ENCODE measurements at regions not wholly inside any gene's neighbourhood (a gene's known extent, or its start where the extent isn't known, plus 50 kb on each side); places are given as distances from the start of the nearest gene placed in this dataset.

DNA sequence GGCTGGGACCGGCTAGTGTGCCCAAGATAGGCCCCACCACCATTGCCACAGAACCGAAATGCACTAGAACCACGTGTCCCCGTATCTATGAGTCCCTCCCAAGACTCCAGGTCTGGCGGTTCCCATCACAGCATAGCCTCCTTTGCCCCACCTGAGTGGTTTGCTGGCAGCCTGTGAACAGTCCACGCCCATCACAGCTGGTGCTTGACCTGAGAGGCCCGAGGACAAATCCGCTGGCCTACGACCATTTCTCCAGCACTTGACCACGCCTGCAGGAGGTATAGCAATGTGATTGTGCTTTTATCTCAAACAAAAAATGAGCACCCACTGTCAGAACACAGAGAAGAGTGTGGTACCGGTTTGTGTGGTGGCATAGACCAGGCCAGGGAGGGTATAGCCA is 736.7 kb upstream of the GBE1 start:
- Histone ChIP-seq H3K9me3 (ENCODE audit: control insufficient read depth in 2 of 3, insufficient read depth in 1 of 3, low read length in 3 of 3) (no peaks in the 10 kb centered on the region), H3K27ac (ENCODE audit: low read depth in 2 of 2, low read length in 2 of 2) (no peak overlapping the region), H3K27me3 (ENCODE audit: control insufficient read depth, insufficient read depth, low read length) (no peaks in the 10 kb centered on the region), H3K36me3 (ENCODE audit: control insufficient read depth in 2 of 3, insufficient read depth in 3 of 3, low read length in 3 of 3) (no peaks in the 10 kb centered on the region), H3K4me3 (ENCODE audit: low read length in 3 of 3) (no peak overlapping the region), H3K9ac (ENCODE audit: low read length in 3 of 3) (no peak overlapping the region), H3K4me1 (ENCODE audit: control insufficient read depth in 2 of 3, insufficient read depth in 2 of 3, low read depth in 1 of 3, low read length in 3 of 3) (no peaks in the 10 kb centered on the region)
- FAIRE-seq (no peak), DNase-seq (no peak)
- TF ChIP-seq, protein P1, sequence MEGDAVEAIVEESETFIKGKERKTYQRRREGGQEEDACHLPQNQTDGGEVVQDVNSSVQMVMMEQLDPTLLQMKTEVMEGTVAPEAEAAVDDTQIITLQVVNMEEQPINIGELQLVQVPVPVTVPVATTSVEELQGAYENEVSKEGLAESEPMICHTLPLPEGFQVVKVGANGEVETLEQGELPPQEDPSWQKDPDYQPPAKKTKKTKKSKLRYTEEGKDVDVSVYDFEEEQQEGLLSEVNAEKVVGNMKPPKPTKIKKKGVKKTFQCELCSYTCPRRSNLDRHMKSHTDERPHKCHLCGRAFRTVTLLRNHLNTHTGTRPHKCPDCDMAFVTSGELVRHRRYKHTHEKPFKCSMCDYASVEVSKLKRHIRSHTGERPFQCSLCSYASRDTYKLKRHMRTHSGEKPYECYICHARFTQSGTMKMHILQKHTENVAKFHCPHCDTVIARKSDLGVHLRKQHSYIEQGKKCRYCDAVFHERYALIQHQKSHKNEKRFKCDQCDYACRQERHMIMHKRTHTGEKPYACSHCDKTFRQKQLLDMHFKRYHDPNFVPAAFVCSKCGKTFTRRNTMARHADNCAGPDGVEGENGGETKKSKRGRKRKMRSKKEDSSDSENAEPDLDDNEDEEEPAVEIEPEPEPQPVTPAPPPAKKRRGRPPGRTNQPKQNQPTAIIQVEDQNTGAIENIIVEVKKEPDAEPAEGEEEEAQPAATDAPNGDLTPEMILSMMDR (IDR thresholded peaks at IDR 0.05; ENCODE audit: borderline replicate concordance, extremely low read depth, insufficient read depth), result no peak
- intact Hi-C loops (cut with DNase I), result no loop called here

DNA sequence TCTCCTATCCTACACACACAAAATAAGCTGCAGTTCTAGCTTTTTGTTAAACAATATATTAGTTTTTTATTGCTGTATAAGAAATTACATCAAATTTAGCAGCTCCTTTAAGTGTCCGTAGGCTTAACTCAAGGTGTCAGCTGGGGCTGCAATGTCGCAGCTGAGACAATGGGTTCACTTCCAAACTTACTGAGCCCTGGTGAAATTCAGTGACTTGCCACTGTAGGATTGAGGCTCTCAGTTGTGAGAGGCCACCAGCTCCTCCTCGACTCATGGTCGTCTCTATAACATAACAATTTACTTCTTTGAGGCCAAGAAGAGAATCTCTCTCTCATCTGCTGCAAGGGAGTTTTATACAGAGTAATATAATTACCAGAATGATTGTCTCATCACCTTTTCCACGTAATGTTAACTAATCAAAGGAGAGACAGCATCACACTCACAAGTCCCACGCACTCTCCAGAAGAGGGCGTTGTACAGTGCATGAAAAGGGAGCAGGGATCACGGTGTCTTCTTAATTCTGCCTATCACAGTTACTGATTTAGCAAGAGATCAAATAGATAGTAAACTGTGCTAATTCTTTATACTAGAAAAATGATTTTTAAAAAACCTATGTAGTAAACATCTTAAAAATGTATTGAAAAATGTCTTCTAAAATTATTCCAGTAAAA is 735.6 kb upstream of the GBE1 start:
- no peaks in the 10 kb centered on the region for H3K27me3 ChIP-seq (ENCODE audit: control insufficient read depth, insufficient read depth, low read length)

DNA sequence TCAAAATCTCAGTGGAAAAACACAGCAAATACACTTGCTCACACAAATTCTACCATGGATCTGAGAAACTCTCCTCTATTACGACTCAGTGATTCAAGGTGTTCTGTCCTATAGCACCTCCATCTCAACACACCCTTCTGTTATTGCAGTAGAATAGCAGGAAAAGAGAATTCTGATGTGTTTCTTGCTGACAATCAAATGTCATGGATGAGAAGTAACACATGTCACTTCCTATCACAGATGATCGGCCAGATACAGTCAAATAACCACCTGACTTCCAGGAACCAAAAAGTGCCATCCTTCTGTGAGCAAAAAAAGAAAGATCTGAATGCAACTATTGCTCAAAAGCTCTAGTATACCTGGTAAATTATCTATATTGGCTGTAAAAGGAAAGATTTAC is 734.2 kb upstream of the GBE1 start:
- FAIRE-seq (no peak), DNase-seq (no peak)
- Histone ChIP-seq H3K27ac (ENCODE audit: low read depth in 2 of 2, low read length in 2 of 2) (no peak overlapping the region), H3K4me1 (ENCODE audit: control insufficient read depth in 2 of 3, insufficient read depth in 2 of 3, low read depth in 1 of 3, low read length in 3 of 3) (no peaks in the 10 kb centered on the region), H3K4me3 (ENCODE audit: low read length in 3 of 3) (no peak overlapping the region), H3K27me3 (ENCODE audit: control insufficient read depth, insufficient read depth, low read length) (no peaks in the 10 kb centered on the region), H3K9ac (ENCODE audit: low read length in 3 of 3) (no peak overlapping the region), H3K9me3 (ENCODE audit: control insufficient read depth in 2 of 3, insufficient read depth in 1 of 3, low read length in 3 of 3) (no peaks in the 10 kb centered on the region), H3K36me3 (ENCODE audit: control insufficient read depth in 2 of 3, insufficient read depth in 3 of 3, low read length in 3 of 3) (no peaks in the 10 kb centered on the region)
- TF ChIP-seq, protein P1 (IDR thresholded peaks at IDR 0.05; ENCODE audit: borderline replicate concordance, extremely low read depth, insufficient read depth), result no peak
- intact Hi-C loops (cut with DNase I), result no loop called here

More for the DNA sequence above, 735.6 kb upstream of the GBE1 start:
- FAIRE-seq, result no peak
- Histone ChIP-seq H3K9ac (ENCODE audit: low read length in 3 of 3) (no peak overlapping the region), H3K36me3 (ENCODE audit: control insufficient read depth in 2 of 3, insufficient read depth in 3 of 3, low read length in 3 of 3) (no peaks in the 10 kb centered on the region), H3K4me1 (ENCODE audit: control insufficient read depth in 2 of 3, insufficient read depth in 2 of 3, low read depth in 1 of 3, low read length in 3 of 3) (no peaks in the 10 kb centered on the region), H3K9me3 (ENCODE audit: control insufficient read depth in 2 of 3, insufficient read depth in 1 of 3, low read length in 3 of 3) (no peaks in the 10 kb centered on the region), H3K4me3 (ENCODE audit: low read length in 3 of 3) (no peak overlapping the region), H3K27ac (ENCODE audit: low read depth in 2 of 2, low read length in 2 of 2) (no peak overlapping the region)
- DNase-seq, result peak in 1 of 5 donors; percentile 6
- intact Hi-C loops (cut with DNase I), result no loop called here
- TF ChIP-seq, protein P1 (IDR thresholded peaks at IDR 0.05; ENCODE audit: borderline replicate concordance, extremely low read depth, insufficient read depth), result peak; percentile 39
